ENCODE measurements at regions not wholly inside any gene's neighbourhood (a gene's known extent, or its start where the extent isn't known, plus 50 kb on each side); places are given as distances from the start of the nearest gene placed in this dataset.

DNA sequence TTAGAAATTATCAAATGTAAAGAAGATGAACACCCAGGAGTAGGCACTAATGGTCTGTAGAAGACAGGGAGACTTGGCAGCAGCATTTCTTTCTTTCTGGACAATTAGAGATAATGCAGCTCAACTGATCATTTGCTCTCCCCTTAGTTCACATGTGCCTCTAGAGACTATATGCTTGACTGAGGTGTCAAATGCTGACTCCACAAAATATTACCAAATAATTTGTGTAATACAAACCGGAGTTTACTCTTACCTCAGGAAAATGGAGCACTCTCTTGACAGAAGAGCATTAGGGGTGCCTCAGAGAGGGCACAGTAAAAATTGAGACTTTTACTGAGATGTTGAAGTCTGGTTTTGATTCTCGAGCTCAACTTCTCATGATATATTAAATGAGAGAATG, 131.8 kb downstream of the ATP6V1G3 start:
- TF ChIP-seq, protein P1, sequence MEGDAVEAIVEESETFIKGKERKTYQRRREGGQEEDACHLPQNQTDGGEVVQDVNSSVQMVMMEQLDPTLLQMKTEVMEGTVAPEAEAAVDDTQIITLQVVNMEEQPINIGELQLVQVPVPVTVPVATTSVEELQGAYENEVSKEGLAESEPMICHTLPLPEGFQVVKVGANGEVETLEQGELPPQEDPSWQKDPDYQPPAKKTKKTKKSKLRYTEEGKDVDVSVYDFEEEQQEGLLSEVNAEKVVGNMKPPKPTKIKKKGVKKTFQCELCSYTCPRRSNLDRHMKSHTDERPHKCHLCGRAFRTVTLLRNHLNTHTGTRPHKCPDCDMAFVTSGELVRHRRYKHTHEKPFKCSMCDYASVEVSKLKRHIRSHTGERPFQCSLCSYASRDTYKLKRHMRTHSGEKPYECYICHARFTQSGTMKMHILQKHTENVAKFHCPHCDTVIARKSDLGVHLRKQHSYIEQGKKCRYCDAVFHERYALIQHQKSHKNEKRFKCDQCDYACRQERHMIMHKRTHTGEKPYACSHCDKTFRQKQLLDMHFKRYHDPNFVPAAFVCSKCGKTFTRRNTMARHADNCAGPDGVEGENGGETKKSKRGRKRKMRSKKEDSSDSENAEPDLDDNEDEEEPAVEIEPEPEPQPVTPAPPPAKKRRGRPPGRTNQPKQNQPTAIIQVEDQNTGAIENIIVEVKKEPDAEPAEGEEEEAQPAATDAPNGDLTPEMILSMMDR (IDR thresholded peaks at IDR 0.05) = no peak
- TF ChIP-seq POLR2A (IDR thresholded peaks at IDR 0.05) = no peak
